ENCODE measurements at regions not wholly inside any gene's neighbourhood (a gene's known extent, or its start where the extent isn't known, plus 50 kb on each side); places are given as distances from the start of the nearest gene placed in this dataset.

- no peak for DNase-seq
Measured at GRCh38 chr3:44173263-44173662, 68.4 kb upstream of the TOPAZ1 start.

GRCh38 chr3:44175070-44175469 is 66.6 kb upstream of the TOPAZ1 start:
- DNase-seq = no peak

GRCh38 chr3:44179246-44179645 is 62.4 kb upstream of the TOPAZ1 start:
- DNase-seq = no peak

GRCh38 chr3:44184319-44184953 is 57.2 kb upstream of the TOPAZ1 start:
- no peak for DNase-seq

GRCh38 chr3:44185396-44185915 is 56.2 kb upstream of the TOPAZ1 start:
- no peak for DNase-seq

- no peak for DNase-seq
Measured at GRCh38 chr3:44186111-44186672, 55.5 kb upstream of the TOPAZ1 start.

- no peak for DNase-seq
Measured at GRCh38 chr3:44186712-44187111, 55.0 kb upstream of the TOPAZ1 start.
